H1 (cell line): ENCODE measurements at regions not wholly inside any gene's neighbourhood (a gene's known extent, or its start where the extent isn't known, plus 50 kb on each side); places are given as distances from the start of the nearest gene placed in this dataset.

ENCODE experiments used
- CTCF ChIP-seq, 3 experiments: IDR thresholded peaks; 1 replicate in 2 of 3; 2 replicates in 1 of 3; pipeline versions ENCODE4 v1.5.1 to v1.6.1; 2011; ENCODE audit warnings: low read length in 3 of 3, mild to moderate bottlenecking in 3 of 3, inconsistent platforms in 2 of 3, low read depth in 1 of 3, moderate library complexity in 1 of 3; ENCODE audit not compliant: insufficient read depth in 1 of 3; ENCODE audit errors: control extremely low read depth in 1 of 3
- GTF2F1 ChIP-seq: IDR thresholded peaks from 2 replicates; pipeline ENCODE4 v1.6.1; 2012; ENCODE audit warnings: low read depth, low read length, improper control_type of control experiment, borderline replicate concordance
- SRF ChIP-seq: IDR thresholded peaks from 2 replicates; pipeline ENCODE4 v1.6.1; 2011; ENCODE audit warnings: mild to moderate bottlenecking, low read depth, low read length, moderate library complexity
- TEAD4 ChIP-seq: IDR thresholded peaks from 2 replicates; pipeline ENCODE4 v1.6.1; 2012; ENCODE audit warnings: low read depth, low read length, inconsistent platforms, mixed read lengths

GRCh38 chr5:4762316-4762715 lies 377.8 kb upstream of the ADAMTS16 start (continued):
- TF ChIP-seq CTCF (IDR thresholded peaks at IDR 0.05; ENCODE audit: control extremely low read depth in 1 of 3, insufficient read depth in 1 of 3, low read depth in 1 of 3, low read length in 3 of 3) (no peak), SRF (no peak), GTF2F1 (no peak), TEAD4 (no peak)
- TF ChIP-seq, all 59 proteins: peak for 0
